GM18517 (cell line): ENCODE measurements at regions not wholly inside any gene's neighbourhood (a gene's known extent, or its start where the extent isn't known, plus 50 kb on each side); places are given as distances from the start of the nearest gene placed in this dataset.
"Not testable (repeated sequence)": the region's sequence is repeated elsewhere in the genome, so short reads cannot be mapped to it uniquely, and the experiment has no call there.

Source experiments
- ATAC-seq: cut with Tn5 transposase; IDR thresholded peaks from one replicate; pipeline ENCODE4 v1.9.1; 2021; ENCODE audit warnings: mild to moderate bottlenecking, moderate library complexity; ENCODE audit not compliant: unreplicated experiment

DNA sequence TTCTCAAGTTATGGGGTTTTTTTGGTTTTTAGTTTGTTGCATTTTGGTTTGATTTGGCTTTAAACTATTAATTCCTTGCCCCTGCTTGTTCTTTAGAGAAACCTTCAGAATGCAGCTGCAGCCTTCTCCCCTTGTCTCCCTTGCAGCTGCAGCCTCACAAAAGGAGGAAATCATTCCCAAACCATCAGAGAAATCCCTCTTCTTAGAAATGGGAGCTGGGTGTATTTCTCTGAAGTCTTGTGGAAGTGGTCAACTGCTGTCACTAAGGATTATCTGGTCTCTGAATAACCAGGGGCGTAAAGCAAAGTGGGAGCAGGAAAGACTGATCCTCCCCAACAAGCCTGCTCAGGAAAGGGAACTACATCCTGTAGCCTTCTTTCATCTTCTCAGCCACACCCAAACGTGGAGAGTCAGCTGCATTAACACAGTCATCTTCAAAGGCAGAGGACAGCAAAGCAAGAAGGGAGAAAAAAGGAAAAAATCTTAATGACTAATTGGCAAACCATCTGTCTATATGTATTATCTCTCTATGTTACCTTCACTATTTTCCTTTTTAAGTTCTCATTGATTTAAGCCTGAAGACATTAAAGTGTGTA lies 1834.1 kb upstream of the PIK3C3 start:
- ATAC-seq: no peak

DNA sequence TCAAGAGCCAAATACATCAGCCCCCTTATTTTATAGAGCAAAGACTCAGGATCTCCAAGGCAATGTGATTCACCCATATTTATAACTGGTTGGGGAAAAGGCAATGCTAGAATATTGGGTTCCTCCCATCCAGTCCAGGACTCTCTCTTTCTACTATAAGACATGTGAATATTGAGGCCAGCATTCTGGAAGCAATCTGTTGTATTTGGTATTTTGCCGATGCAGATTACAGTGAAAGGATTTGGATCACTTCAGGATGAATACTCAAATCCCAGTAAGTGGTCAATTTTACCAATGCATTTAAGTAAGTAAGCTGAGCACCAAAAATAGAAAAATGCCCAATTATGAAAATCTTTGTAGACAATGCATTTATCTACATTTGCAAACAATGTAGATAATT lies 1834.7 kb upstream of the PIK3C3 start:
- ATAC-seq: no peak

- ATAC-seq: not testable (repeated sequence)
Measured at GRCh38 chr18:40119581-40119980, 1835.5 kb upstream of the PIK3C3 start.

DNA sequence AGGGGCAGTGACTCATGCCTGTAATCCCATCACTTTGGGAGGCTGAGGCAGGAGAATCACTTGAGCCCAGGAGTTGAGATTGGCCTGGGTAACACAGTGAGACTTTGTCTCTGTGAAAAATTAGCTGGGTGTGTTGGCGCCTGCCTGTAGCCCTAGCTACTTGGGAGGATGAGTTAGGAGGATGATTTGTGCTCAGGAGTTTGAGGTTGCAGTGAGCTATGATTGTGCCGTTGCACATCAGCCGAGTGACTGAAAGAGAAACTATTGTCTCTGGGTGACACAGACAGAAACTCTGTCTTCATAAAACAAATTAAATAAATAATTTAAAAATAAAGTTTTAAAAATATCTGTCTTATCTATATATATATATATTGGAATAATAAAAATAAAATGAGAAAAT lies 1844.6 kb upstream of the PIK3C3 start:
- ATAC-seq: no peak

DNA sequence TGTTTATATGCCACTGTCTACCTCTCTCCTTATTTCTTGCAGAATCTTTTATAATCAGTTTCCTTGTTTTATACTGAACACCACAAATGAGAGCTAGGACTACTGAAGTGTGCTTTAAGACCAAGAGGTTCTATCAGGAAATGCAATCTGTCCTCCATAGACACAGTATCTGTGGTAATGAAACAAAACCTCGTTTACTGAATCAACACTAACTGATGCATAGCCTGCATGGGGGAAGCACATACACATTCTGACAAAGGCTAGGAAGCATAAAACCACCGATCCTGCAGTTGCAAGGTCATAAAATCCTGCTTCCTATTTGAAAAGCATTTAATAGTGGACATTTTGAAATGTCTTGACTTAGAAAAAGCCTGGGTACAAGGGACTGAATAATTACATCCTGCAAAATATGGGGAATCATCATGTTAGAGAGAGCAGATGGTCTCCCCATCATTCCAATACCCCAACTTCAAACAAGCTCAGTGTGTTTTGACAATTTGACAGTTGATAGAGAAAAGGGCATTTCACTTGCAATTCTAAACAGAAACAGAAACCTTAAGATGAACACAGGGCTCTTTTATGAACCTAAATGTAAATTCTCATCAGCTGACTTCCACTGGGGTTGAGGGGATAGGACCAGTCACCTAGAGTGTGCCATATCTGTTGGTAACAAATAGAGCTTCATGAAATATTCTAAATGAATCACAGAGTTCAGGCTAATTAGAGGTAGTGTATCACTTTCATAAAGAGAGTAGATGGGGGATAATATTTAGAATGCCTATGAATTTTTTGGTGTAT lies 1845.6 kb upstream of the PIK3C3 start:
- ATAC-seq: no peak

GRCh38 chr18:40108596-40108995 lies 1846.4 kb upstream of the PIK3C3 start:
- no peak for ATAC-seq

DNA sequence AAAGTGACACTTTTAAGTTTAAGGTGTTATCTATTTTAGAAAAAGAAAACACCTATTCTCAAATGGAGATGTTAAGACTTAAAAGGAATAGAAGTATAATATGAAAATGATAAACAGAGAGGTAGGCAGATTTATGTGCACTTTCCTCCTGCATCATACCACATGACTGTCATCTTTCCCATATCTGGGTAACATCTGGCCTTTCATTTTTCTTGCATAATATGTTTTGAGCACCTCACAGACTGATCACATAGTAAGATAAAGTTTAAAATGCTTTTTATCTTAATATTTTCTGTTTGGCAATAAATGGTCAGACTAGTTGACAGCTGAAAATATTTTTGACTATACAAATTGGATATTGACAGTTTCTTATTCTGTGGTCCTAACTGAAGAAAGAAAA lies 1852.1 kb upstream of the PIK3C3 start:
- ATAC-seq: no peak

DNA sequence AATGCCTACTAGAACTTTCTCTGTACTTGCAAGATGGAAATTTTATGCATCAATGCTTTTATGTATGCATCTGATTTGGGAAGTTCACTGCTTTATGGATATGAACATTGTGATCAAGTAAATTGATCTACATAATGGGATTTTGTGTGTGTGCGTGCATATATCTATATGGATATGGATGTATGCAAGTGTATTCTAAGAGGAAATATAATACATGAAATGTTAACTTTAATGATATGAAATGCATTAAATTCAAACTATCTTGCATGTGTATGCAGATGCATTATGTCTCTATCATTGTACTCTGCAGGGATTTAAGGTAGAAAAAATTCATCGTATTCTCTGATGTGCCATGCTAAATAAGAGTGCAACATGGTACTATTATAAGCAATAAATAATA lies 1855.4 kb upstream of the PIK3C3 start:
- no peak for ATAC-seq

GRCh38 chr18:40096675-40097074 lies 1858.4 kb upstream of the PIK3C3 start:
- no peak for ATAC-seq

DNA sequence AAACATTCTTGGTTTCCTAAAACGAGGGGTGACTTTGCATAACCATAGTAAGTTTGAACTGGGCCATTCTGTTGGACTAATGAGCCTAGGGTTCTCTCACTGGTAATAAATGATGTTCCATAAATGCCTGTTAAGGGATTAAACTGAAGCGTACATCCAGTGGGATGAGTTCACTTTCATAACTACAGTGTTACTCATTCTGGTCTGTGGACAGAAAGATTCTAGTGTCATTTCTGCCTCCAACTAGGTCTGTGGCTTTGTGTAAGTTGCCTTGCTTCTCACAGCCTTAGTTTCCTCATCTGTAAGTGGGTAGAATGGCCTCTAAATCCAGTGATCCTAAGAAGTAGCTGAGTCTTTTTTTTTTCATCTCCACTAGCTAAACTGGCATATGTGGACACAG lies 1860.6 kb upstream of the PIK3C3 start:
- no peak for ATAC-seq

DNA sequence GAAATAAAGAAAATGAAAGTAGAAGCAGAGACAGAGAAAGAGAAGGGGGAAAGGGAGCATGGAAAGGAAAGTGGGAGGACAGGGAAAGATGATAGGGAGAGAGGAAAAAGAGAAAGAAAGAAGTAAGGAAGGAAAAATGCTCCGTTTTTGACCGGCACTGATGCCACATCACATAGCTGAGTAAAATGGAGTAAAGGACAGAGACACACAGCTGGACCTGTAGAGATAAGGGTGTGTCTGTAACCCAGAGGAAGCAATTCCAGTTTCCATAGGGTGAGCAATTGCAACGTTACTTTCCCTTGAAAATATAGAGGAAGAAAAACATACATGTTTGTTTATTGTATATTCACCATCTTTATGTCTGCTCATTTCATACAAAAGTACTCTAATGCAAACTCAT lies 1866.9 kb upstream of the PIK3C3 start:
- no peak for ATAC-seq

- ATAC-seq: no peak
Measured at GRCh38 chr18:40079786-40080185, 1875.2 kb upstream of the PIK3C3 start.

- no peak for ATAC-seq
Measured at GRCh38 chr18:40075616-40076015, 1879.4 kb upstream of the PIK3C3 start.

DNA sequence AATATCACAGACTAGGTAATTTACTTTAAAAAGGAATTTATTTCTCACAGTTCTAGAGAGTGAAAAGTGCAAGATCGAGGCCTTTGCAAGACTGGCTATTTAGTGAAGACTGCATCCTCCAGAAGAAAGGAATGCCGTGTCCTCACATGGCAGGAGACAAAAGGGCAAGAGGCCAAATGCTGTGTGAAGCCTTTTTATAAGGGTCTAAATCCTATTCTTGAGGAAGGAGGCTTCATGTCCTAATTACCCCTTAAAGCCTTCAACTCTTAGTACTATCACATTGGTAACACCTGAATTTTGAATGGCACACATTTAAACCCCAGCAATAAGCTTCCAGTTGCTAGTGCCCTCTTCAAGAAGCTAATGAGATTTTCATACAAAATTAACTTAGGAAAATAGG lies 1882.3 kb upstream of the PIK3C3 start:
- no peak for ATAC-seq

- ATAC-seq: no peak
Measured at GRCh38 chr18:40066368-40066767, 1888.7 kb upstream of the PIK3C3 start.

GRCh38 chr18:40063488-40063887 lies 1891.5 kb upstream of the PIK3C3 start:
- ATAC-seq: no peak

DNA sequence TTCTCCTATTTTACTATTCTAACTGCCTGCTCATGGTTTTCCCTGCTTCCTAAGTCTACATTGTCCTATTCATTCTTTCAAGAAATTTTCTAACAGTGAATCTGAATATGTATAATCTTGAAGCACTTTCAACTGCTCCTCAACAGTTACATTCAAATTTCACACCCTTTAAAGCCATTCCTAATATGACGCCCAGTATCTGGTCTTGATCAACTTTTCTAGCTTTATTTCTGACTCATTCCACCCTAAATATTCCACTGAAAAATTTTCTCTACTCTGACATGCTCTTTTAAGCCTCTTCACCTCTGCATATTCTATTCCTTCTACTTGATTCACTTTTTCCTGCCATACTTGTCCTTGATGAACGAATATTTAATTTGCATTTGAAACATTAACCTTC lies 1893.9 kb upstream of the PIK3C3 start:
- ATAC-seq: no peak

DNA sequence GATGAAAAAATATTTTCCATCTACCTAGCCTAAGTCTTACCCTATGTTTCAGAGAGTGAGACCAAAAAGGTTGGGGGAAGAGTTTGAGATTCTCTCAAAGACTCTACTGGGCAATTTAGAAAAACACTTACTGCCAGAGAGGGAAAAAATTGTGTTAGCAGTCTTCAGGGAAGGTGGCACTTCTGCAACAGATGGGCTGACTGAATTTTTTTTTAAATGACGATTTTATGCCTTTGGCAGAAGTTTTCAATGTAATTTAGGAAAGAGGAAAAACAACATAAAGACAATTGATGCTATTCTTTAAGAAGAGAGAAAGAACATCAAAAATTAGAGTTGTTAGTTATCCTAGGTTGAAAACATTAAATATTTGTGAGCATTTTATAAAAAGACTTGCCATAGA lies 1894.5 kb upstream of the PIK3C3 start:
- no peak for ATAC-seq

- ATAC-seq: no peak
Measured at GRCh38 chr18:40058811-40059570, 1896.0 kb upstream of the PIK3C3 start.

DNA sequence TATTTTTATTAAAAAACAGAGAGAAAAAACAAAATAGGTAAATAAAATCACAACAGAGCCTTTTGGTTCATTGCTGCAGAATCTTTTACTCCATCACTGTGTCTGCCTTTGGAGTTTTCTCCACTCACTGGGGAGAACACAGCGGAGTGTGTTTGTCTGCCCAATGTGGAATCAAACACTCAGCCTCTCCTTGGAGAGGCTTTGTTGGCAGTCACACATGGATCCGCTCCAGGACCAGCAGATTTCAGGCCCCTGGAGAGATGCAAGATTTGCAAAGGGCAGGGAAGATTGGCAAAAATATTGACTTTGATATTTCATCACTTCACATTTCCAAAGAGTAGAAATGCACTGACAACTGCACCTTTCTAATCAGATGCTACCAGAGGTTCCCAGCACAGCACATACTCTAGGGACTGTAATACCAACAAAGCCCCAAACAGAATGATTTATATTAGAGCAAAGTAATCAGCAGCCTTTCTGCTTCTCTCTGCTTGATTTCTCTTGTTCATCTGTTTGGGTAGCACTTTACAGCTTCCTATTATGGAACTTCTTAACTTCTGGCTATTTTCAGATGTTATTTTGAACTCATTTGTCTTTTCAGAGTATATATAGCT lies 1898.8 kb upstream of the PIK3C3 start:
- no peak for ATAC-seq

DNA sequence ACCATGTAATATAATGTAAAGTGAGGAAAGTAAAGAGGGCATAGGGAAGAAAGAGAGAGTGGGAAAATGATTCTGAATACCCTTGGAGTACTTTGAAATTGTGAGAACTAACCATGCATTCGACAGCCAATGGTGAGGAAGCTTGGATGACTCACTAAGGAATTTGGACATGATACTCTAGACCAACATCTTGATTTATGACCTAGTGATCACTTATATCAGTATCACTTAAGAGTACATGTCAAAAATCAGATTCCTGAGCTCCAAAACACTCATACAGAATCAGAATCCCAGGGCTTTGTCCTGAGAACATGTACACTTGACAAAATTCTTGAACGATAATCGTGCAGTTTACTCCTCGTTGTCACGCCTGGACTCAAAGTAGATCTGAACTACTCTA lies 1899.8 kb upstream of the PIK3C3 start:
- ATAC-seq: no peak

- ATAC-seq: no peak
Measured at GRCh38 chr18:40049716-40050115, 1905.3 kb upstream of the PIK3C3 start.
